NCI-H1105 treated with DMSO at 0.1 percent for 48 hours (cell line): ENCODE measurements at regions not wholly inside any gene's neighbourhood (a gene's known extent, or its start where the extent isn't known, plus 50 kb on each side); places are given as distances from the start of the nearest gene placed in this dataset.

Experiments used
- DNase-seq: peaks from one replicate; lab custom pipeline; 2025; lab: John Stamatoyannopoulos, UW

- no peak for DNase-seq
Observed at GRCh38 chr20:41669708-41670263, 51.6 kb upstream of the CHD6 start.

DNA sequence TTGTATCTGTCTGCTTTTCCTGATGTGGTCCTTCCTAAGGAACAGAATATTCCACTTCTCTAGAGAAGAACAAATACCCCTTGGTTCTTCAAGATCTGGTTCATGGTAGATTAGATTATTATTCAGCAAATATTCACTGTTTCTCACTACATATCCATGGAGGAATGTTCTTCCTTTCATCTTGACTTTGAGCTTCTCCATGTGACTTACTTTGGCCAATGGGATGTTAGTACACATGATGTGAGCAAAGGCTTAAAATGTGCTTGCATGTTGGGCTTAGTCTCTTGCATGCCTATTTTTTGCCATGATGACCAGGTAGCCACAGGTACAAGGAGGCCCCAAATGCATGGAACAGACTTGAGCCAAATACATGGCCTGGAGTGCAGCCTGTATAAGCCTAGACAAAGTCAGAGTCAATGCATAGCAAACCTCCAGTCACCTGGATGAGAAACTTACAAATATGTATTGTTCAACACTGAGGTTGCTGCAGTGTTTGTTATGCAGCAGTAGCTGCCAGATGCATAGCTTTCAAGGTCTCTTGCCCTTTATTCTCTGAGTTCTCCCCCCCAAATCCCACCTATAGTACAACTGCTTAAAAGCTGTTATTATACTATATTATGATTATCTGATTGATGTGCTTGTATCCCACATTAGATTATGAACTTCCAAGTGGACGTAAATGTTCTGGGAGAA lies 50.0 kb upstream of the CHD6 start:
- DNase-seq: no peak
